ENCODE measurements at regions not wholly inside any gene's neighbourhood (a gene's known extent, or its start where the extent isn't known, plus 50 kb on each side); places are given as distances from the start of the nearest gene placed in this dataset.

- no peak for DNase-seq (ENCODE audit: low read depth)
- no peak overlapping the region for H3K4me3 ChIP-seq (ENCODE audit: low read depth, low read length)
Observed at GRCh38 chr4:110292994-110293744, 94.8 kb upstream of the ELOVL6 start.

- DNase-seq (ENCODE audit: low read depth): no peak
- no peak overlapping the region for H3K4me3 ChIP-seq (ENCODE audit: low read depth, low read length)
Observed at GRCh38 chr4:110290511-110290910, 92.1 kb upstream of the ELOVL6 start.

GRCh38 chr4:110289601-110290100, 91.2 kb upstream of the ELOVL6 start:
- DNase-seq (ENCODE audit: low read depth): no peak

GRCh38 chr4:110287130-110287529, 88.7 kb upstream of the ELOVL6 start:
- H3K4me3 ChIP-seq (ENCODE audit: low read depth, low read length): no peak overlapping the region
- peak; percentile 68 for DNase-seq (ENCODE audit: low read depth)

More at GRCh38 chr4:110289601-110290100, 91.2 kb upstream of the ELOVL6 start:
- no peak overlapping the region for H3K4me3 ChIP-seq (ENCODE audit: low read depth, low read length)

GRCh38 chr4:110278127-110278526, 79.7 kb upstream of the ELOVL6 start:
- no peak for DNase-seq (ENCODE audit: low read depth)
- H3K4me3 ChIP-seq (ENCODE audit: low read depth, low read length): no peak overlapping the region

DNA sequence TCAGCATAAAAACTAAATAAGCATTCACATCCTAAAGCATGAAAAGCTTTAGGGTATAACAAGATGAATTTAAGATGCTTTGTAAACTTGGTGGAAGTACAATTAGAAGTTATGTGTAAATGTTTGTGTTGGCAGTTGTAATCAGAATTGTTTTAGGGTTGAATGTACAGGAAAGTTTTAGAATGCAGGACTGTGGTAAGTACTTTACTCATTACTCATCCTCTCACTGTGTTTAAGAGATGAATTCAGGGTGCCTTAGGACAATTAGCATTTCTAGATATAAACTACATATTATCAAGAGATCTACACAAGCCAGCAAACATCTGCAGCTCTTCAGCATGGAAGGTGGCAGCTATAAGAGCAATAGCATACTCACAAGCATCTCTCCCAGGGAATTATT, 77.5 kb upstream of the ELOVL6 start:
- DNase-seq (ENCODE audit: low read depth): peak; percentile 23
- H3K4me3 ChIP-seq (ENCODE audit: low read depth, low read length): no peak overlapping the region

GRCh38 chr4:110271986-110272385, 73.6 kb upstream of the ELOVL6 start:
- no peak for DNase-seq (ENCODE audit: low read depth)
- H3K4me3 ChIP-seq (ENCODE audit: low read depth, low read length): no peak overlapping the region

DNA sequence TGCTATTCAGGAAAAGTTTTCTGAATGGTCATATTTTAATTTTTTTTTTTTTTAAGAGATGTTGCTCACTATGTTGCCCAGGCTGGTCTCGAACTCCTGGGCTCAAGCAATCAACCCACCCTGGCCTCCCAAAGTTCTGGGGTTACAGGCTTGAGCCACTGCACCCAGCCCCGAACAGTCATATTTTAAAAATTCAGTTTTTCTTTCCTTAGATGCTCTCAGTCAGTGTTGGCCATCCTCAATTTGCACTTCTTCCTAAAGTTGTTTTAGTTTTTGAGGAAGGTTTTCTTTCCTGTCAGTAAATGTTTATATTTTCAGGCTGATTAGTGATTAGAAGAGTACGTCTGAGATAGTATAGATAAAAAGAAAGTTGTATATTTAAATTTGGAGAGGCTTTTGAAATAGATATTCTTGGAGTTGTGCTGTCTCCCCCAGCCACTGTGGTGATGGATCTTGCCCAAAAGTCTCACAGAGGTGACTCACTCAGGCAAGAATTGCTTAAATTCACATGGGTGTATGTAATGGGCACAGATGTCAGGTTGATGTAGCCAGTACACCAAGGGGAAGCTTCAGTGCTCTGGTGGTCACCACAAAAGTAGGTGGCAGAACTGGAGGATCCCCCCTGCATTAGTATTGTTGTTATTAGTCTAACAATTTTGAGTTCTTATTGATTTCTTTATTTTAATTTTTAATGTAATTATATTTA, 72.2 kb upstream of the ELOVL6 start:
- peak; percentile 28 for DNase-seq (ENCODE audit: low read depth)
- no peak overlapping the region for H3K4me3 ChIP-seq (ENCODE audit: low read depth, low read length)

DNA sequence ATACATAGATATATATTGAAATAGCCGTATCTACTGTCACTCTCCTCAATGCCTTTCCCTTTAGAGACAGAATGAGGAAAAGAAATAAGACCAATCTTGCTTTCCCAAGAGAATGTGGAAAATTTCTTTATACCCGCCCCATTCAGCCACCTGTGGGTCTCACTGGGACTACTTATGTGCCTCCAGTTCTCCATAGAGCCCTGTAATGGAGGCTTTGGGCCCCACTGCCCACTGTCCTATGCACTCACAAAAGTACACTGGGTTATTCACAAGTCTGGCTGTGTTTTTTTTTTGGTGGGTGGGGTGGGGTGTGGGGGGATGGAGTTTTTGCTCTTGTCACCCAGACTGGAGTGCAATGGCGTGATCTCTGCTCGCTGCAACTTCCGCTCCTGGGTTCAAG, 70.4 kb upstream of the ELOVL6 start:
- DNase-seq (ENCODE audit: low read depth): no peak
- H3K4me3 ChIP-seq (ENCODE audit: low read depth, low read length): no peak overlapping the region

- DNase-seq (ENCODE audit: low read depth): no peak
- H3K4me3 ChIP-seq (ENCODE audit: low read depth, low read length): no peak overlapping the region
Observed at GRCh38 chr4:110268352-110268751, 69.9 kb upstream of the ELOVL6 start.

GRCh38 chr4:110266136-110266535, 67.7 kb upstream of the ELOVL6 start:
- no peak overlapping the region for H3K4me3 ChIP-seq (ENCODE audit: low read depth, low read length)
- no peak for DNase-seq (ENCODE audit: low read depth)

GRCh38 chr4:110265001-110265400, 66.6 kb upstream of the ELOVL6 start:
- no peak for DNase-seq (ENCODE audit: low read depth)
- H3K4me3 ChIP-seq (ENCODE audit: low read depth, low read length): no peak overlapping the region

DNA sequence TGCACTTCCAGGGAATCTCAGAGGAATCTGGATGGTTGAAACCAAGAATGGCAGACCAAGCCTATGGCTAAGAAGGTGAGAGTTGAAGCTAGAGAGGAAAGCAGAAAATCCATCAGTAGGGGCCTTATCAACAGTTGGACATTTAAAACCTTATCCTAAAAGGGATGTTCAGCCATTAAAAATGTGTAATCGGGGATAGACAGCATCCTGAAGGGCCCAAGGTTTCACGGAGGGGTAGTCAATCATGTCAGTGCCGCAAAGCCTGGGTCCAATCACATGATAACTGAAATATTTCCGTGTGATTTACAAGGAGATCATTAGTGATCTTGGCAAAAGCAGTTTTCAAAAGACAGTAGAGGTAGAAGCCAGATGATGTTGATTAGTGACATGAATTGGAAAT, 61.9 kb upstream of the ELOVL6 start:
- DNase-seq (ENCODE audit: low read depth): no peak
- no peak overlapping the region for H3K4me3 ChIP-seq (ENCODE audit: low read depth, low read length)

DNA sequence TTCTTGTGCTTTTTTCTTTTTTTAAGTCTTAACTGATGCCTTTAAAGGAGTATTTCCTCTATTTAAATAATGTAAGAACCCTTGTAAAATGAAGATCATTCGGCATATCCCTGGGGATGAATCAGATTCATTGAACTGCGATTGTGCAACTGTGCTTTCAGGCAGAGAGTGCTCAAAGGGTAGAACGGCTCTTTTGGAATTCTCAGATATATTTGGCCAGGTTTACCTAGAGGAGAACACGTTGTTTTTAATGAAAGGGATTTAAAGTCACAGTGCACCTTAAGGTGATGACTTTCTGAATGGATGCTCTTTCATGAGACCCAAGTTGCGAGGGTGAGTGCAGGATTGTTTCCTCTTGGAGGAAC, 51.6 kb upstream of the ELOVL6 start:
- peak; percentile 19 for DNase-seq (ENCODE audit: low read depth)
- no peak overlapping the region for H3K4me3 ChIP-seq (ENCODE audit: low read depth, low read length)

GRCh38 chr4:110248831-110249253, 50.4 kb upstream of the ELOVL6 start:
- no peak for DNase-seq (ENCODE audit: low read depth)
- H3K4me3 ChIP-seq (ENCODE audit: low read depth, low read length): no peak overlapping the region
